AG04450 (cell line): ENCODE measurements at regions not wholly inside any gene's neighbourhood (a gene's known extent, or its start where the extent isn't known, plus 50 kb on each side); places are given as distances from the start of the nearest gene placed in this dataset.

Source experiments
- CTCF ChIA-PET: fragments of 300-600, 350-600 bp; formaldehyde crosslinking; extraction: SDS; loops from one replicate; lab custom pipeline; 2022; ENCODE audit warnings: antibody characterized with exemption, inconsistent platforms; lab: Charles Lee
- POLR2A ChIA-PET: fragments of 350-600 bp; formaldehyde crosslinking; extraction: SDS; loops from one replicate; lab custom pipeline; 2021; ENCODE audit warnings: antibody characterized with exemption, inconsistent platforms; lab: Yijun Ruan, JAX
- DNase-seq: peaks from one replicate; pipeline ENCODE4 v3.0.0-alpha.2; 2011; ENCODE audit warnings: low read depth, low spot score
- H3K27ac ChIP-seq: one replicate; pipeline ENCODE4 v1.5.1; 2012; ENCODE audit warnings: low read depth, low read length, control low read depth
- H3K27me3 ChIP-seq: one replicate; pipeline ENCODE4 v1.6.0; 2012; ENCODE audit warnings: low read length; ENCODE audit not compliant: control insufficient read depth, insufficient read depth
- H3K4me3 ChIP-seq: 2 replicates; pipeline ENCODE4 v1.5.1; 2011; ENCODE audit warnings: mild to moderate bottlenecking, low read depth, low read length, control low read depth
- H3K9me3 ChIP-seq: 2 replicates; pipeline ENCODE4 v1.5.1; 2012; ENCODE audit warnings: low read length; ENCODE audit not compliant: control insufficient read depth, insufficient read depth
- TF ChIP-seq, protein P1 (sequence below): IDR thresholded peaks from 2 replicates; pipeline ENCODE4 v1.5.1; 2011; ENCODE audit warnings: low read depth, low read length, control low read depth, inconsistent platforms

DNA sequence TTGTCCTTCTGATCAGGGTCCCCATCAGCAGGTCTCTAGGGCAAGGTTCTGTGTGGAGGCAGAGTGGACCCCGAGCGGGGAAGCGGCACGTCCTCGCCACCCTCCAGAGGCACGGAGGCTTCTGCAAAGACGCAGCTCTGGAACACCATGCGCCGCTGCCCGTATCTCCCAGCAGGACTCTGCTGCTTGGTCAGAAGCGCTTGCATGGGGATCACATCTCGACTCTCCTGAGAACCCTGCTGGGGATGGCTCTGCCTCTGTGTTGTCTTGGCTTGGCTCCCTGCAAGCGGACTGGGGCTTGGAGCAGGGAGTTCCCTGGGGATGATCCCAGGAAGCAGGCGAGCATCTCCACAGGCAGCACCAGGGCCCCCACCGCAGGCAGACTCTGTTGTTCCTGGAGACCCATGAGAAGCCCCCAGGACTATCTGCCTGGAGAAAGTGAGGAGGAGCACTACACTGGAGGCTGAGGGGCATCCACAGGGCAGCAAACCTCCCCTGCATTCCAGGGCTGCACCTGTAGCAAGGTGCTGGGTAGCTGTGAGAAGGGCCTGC lies 520.5 kb downstream of the GLRX3 start:
- H3K4me3 ChIP-seq, result no peak overlapping the region
- peaks cover 84% of the 10 kb centered on the region for H3K9me3 ChIP-seq
- POLR2A ChIA-PET, result no interaction called here

DNA sequence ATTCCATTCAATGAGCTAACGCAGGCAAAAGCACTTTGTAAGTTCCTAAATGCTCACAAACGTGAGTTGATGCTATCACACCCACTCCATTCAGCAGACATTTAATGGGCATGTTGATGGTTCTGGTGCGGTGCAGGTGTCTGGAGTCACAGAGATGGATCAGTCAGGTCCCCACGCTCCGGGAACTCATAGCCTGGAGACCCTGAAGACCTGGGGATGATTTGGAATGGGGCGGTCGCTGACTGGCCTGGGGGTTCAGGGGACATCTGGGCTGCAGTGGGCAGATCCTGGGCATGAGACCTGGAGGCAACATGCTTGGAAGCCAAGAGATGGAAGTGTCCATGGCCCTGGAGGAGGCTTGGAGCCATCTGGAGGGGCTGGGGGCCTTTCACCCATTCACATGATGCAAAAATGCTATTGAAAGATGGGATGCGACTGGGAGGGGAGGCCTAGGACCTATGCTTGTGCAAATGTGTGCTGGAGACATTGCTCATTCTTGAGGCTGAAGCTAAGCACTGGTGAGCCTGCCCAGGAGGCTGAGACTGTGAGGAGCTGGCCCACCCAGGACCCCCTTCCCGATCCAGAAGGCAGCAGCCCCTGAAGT lies 522.6 kb downstream of the GLRX3 start:
- H3K9me3 ChIP-seq, result peaks cover 88% of the 10 kb centered on the region
- TF ChIP-seq, protein P1, sequence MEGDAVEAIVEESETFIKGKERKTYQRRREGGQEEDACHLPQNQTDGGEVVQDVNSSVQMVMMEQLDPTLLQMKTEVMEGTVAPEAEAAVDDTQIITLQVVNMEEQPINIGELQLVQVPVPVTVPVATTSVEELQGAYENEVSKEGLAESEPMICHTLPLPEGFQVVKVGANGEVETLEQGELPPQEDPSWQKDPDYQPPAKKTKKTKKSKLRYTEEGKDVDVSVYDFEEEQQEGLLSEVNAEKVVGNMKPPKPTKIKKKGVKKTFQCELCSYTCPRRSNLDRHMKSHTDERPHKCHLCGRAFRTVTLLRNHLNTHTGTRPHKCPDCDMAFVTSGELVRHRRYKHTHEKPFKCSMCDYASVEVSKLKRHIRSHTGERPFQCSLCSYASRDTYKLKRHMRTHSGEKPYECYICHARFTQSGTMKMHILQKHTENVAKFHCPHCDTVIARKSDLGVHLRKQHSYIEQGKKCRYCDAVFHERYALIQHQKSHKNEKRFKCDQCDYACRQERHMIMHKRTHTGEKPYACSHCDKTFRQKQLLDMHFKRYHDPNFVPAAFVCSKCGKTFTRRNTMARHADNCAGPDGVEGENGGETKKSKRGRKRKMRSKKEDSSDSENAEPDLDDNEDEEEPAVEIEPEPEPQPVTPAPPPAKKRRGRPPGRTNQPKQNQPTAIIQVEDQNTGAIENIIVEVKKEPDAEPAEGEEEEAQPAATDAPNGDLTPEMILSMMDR, result no peak

More for the DNA sequence above, 520.5 kb downstream of the GLRX3 start:
- CTCF ChIA-PET, result no interaction called here
- no peak for DNase-seq
- Histone ChIP-seq H3K27me3 (no peaks in the 10 kb centered on the region), H3K27ac (no peak overlapping the region)
- TF ChIP-seq, protein P1, result no peak

DNA sequence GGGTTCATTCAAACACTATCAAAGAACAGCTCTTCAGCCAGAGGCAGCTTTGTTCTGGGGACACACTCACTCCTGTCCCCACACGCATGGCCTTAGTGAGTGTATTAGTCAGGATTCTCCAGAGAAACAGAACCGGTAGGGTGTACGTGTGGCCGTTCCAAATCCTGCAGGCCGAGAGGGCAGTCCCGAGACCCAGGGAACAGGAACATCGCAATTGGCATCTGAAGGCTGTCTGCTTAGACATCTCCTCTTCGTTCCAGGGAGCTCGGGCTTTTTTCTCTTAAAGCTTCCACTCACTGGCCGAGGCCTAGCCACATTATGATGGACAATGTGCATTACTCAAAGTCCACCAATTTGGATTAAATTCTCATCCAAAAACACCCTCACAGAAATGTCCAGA lies 523.3 kb downstream of the GLRX3 start:
- H3K27me3 ChIP-seq, result no peaks in the 10 kb centered on the region
- POLR2A ChIA-PET, result no interaction called here
- H3K9me3 ChIP-seq, result peaks cover 88% of the 10 kb centered on the region
- no peak overlapping the region for H3K4me3 ChIP-seq
- TF ChIP-seq, protein P1, result no peak
- DNase-seq, result no peak
- H3K27ac ChIP-seq, result no peak overlapping the region
- CTCF ChIA-PET, result no interaction called here

More for the DNA sequence above, 522.6 kb downstream of the GLRX3 start:
- ChIA-PET POLR2A (no interaction called here), CTCF (no interaction called here)
- Histone ChIP-seq H3K4me3 (no peak overlapping the region), H3K27ac (no peak overlapping the region), H3K27me3 (no peaks in the 10 kb centered on the region)
- no peak for DNase-seq

DNA sequence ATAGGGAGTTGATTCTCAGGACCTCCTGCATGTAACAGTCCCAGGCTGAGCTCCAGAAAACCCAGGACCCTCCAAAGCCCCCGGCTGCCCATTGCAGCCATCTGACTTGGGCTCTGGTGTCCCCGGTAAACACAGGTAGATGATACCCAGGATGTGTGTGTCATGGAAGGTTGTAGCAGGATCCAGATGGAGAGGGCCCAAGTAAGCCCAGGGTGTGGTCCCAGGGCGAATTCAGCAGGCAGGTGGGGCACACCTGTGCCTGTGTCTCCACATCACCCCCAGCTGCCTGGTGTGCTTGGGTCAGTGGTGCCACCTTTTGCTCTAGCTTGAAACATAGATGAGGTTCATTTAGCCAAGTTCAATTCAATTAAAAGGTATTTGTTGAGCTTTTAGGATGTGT lies 524.1 kb downstream of the GLRX3 start:
- Histone ChIP-seq H3K27me3 (no peaks in the 10 kb centered on the region), H3K27ac (no peak overlapping the region), H3K4me3 (no peak overlapping the region), H3K9me3 (peaks cover 83% of the 10 kb centered on the region)
- ChIA-PET CTCF (no interaction called here), POLR2A (no interaction called here)
- TF ChIP-seq, protein P1, result no peak
- DNase-seq, result no peak

DNA sequence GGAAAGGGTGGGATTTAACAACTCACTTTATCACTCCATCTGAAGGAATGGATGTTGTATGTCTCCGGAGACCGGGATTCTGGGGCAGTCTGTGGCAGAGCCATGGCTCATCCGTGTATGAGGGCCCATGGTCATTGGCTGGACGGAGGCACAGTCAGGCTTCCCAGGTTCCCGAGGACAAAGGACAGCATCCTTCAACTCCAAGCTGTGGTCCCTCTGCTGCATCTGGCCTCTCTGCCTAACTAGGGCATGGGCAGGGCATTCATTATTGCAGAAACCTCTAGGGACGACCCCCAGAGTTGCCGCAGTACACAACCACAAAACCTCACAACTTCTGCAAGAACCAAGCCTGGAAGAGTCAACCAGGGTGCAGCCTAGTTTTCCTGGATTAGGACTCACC lies 525.2 kb downstream of the GLRX3 start:
- Histone ChIP-seq H3K4me3 (no peak overlapping the region), H3K27me3 (no peaks in the 10 kb centered on the region), H3K9me3 (peaks cover 85% of the 10 kb centered on the region), H3K27ac (no peak overlapping the region)
- POLR2A ChIA-PET, result no interaction called here
- TF ChIP-seq, protein P1, result no peak
- CTCF ChIA-PET, result no interaction called here
- DNase-seq, result no peak
